GM21526 (cell line): ENCODE measurements at regions not wholly inside any gene's neighbourhood (a gene's known extent, or its start where the extent isn't known, plus 50 kb on each side); places are given as distances from the start of the nearest gene placed in this dataset.
"Not testable (repeated sequence)": the region's sequence is repeated elsewhere in the genome, so short reads cannot be mapped to it uniquely, and the experiment has no call there.

Experiments used
- ATAC-seq: cut with Tn5 transposase; IDR thresholded peaks from one replicate; pipeline ENCODE4 v1.9.1; 2021; ENCODE audit warnings: moderate library complexity; ENCODE audit not compliant: unreplicated experiment, low FRiP score

DNA sequence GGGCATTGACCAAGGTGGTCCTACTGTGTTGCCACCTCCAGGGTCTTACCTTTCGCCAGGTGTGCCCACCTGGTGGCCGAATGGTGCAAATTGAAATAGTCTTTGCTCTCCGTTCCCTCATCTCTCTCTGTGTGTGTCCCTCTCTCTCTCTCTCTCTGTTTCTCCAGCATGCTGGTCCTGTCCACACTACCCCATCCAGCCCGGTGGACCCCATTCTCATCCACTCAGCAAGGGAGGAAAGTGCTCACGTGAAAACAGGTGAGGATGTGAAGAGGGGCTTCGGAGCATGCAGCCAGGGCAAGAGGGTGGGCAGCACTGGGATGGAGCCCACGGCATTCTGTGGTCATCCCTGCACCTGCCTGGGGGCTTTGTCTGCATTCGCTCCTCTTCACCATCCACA is 150.1 kb downstream of the CRLF2 start:
- no peak for ATAC-seq

DNA sequence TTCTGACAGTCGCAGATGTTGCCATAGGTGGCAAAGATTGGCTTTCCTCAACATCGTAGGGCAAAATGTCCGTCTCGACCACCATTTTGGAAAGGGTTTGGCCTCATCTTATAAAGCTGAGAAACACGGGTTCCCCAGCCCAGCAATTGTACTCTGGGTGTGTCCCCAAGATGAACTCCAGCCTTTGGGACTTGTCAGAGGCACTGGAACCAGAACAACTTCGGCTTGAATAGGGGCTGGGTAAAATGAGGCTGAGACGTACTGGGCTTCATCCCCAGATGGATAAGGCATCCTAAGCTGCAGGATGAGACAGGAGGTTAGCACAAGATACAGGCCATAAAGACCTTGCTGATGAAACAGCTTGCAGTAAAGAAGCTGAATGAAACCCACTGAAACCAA is 151.9 kb downstream of the CRLF2 start:
- ATAC-seq = no peak

DNA sequence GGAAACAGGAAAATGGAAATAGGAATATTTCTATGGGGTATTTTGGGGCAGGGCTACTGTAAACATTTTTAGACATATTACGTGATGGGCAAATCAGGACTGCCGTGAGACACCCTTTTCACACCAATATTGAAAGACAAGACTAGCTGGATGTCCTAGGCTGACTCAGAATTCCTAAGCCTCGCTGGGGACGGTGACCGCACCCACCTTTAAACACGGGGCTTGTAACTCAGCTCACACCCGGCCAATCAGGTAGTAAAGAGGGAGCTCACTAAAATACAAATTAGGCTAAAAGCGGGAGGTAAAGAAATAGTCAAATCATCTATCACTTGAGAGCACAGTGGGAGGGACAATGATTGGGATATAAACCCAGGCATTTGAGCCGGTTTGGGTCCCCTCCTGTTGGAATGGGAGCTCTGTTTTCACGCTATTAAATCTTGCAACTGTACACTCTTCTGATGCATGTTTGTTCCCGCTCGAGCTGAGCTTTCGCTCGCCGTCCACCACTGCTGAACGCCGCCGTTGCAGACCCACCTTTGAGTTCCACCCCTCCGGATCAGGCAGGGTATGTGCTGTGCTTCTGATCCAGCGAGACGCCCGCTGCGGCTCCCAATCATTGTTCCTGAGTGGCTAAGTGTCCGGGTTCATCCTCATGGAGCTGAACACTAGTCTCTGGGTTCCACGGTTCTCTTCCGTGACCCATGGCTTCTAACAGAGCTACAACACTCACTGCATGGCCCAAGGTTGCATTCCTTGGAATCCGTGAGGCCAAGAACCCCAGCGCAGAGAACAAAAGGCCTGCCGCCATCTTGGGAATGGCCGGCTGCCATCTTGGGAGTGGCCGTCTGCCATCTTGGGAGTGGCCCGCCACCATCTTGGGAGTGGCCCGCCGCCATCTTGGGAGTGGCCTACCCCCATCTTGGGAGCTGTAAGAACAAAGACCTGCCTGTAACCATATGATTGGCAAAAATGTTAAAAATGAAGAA is 152.6 kb downstream of the CRLF2 start:
- ATAC-seq = no peak

DNA sequence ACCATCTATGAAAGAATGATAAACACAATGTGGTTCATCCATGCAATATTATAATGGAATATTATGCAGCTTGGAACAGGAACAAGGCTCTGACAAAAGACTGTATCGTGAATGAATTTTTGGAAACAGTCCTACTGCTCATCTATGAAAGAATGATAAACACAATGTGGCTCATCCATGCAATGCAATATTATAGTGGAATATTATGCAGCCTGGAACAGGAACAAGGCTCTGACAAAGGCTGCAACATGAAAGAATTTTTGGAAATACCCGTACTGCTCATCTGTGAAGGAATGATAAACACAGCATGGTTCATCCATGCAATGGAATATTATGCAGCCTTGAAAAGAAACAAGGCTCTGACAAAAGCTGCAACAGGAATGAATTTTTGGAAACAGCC is 158.8 kb downstream of the CRLF2 start:
- ATAC-seq = not testable (repeated sequence)

DNA sequence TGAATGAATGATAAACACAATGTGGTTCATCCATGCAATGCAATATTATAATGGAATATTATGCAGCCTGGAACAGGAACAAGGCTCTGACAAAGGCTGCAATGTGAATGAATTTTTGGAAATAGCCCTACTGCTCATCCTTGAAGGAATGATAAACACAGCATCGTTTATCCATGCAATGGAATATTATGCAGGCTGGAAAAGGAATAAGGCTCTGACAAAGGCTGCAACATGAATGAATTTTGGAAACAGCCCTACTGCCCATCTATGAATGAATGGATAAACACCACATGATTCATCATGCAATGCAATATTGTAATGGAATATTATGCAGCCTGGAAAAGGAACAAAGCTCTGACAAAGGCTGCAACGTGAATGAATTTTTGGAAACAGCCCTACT is 159.4 kb downstream of the CRLF2 start:
- no peak for ATAC-seq

DNA sequence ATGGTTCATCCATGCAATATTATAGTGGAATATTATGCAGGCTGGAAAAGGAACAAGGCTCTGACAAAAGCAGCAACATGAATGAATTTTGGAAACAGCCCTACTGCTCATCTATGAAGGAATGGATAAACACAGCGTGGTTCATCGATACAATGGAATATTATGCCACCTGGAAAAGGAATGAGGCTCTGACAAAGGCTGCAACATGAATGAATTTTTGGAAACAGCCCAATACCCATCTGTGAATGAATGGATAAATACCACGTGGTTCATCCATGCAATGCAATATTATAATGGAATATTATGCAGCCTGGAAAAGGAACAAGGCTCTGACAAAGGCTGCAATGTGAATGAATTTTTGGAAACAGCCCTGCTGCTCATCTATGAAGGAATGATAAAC is 160.4 kb downstream of the CRLF2 start:
- ATAC-seq = no peak

DNA sequence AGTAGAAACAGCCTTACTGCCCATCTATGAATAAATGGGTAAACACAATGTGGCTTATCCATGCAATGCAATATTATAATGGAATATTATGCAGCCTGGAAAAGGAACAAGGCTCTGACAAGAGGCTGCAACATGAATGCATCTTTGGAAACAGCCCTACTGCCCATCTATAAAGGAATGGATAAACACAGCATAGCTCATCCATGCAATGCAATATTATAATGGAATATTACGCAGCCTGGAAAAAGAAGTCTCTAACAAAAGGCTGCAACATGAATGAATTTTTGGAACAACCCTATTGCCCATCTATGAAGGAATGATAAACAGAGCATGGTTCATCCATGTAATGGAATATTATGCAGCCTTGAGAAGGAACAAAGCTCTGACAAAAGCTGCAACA is 161.0 kb downstream of the CRLF2 start:
- no peak for ATAC-seq

DNA sequence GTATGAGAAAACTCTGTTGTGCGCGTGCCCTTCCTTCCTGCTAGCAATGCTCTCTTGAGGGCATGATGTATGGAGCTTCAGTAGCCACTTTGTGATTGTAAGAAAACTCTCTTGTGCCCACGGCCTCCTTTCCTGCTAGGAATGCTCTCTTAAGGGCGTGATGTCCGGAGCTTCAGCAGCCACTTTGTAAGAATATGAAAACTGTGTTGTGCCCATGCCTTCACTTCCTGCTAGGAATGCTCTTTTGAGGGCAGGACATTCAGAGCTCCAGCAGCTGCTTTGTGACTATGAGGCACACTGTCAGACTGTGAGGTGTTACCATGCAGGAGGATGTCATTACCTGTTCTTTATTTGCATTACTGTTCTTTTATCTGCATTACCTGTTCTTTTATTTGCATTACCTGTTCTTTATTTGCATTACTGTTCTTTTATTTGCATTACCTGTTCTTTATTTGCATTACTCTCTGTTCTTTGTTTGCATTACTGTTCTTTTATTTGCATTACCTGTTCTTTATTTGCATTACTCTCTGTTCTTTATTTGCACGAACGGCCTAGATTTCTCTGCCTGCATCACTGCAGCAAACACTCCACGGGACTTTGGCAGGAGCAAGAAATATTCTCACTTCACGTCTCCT is 166.7 kb downstream of the CRLF2 start:
- no peak for ATAC-seq

DNA sequence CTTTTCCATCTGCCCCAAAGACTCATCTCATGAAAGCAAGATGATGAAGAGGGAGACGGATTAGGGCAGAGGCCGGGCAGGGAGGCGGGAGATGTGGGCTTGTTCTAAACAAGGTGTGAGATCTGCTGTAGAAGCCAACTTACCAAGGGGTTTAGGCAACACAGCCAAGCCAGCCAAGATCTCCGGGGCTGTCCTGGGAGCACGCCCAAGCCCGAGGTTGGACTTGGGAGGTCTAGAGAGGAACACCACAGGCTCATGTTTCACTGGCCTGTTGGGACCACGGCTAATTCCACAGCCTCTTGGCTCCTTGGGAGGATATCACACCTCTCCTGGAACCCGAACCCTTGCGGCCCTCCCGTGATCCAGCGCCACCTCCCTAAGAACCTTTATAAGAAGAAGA is 171.4 kb downstream of the CRLF2 start:
- no peak for ATAC-seq

DNA sequence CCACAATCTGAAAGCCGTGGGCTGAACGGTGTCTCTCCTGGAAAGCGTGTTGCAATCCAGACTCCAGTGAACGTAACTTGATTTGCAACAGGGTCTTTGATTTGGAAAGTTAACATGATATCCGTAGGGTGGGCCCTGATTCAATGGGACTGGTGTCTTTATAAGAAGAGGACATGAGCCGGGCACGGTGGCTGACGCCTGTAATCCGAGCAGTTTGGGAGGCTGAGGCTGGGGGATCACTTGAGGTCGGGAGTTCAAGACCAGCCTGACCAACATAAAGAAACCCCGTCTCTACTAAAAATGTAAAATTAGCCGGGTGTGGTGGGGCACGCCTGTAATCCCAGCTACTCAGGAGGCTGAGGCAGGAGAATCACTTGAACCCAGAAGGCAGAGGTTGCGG is 176.5 kb downstream of the CRLF2 start:
- ATAC-seq = not testable (repeated sequence)

DNA sequence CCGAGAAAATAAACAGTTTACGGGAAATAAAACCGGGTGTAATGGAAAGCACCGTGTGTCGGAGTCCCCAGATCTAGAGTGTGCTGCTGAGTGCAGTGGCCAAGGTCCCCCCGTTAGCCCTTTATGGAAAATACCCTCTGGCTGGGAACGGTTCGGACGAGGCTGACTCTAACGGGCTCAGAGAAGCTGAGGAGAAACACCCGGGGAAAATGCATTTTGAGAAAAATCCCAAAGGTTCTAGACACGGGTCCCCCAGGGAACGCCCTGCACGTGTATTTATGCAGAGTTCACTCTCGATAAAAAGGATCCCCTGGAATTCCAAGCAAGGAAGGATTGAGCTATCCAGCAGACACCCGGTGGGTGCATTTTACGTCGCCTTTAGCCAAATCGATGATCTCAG is 177.2 kb downstream of the CRLF2 start:
- no peak for ATAC-seq

DNA sequence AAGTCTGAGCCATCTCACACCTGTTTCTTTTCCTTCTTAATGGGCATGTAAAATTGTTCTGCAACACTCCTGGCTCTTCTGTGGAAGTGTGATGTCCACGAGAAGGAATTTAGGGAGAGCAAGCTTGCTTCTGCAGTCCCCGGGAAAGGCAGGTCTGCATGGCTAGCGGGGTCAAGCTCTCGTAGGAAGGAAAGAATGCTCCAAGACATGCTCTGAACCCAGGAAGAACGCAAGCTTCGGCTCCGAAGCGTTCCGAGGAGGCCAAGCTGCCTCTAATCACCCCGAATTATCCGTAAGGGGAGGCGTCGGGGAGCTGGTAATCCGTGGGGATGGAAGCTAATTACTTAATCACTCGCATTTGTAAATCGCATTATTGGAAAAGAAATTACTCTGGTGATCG is 177.7 kb downstream of the CRLF2 start:
- no peak for ATAC-seq

DNA sequence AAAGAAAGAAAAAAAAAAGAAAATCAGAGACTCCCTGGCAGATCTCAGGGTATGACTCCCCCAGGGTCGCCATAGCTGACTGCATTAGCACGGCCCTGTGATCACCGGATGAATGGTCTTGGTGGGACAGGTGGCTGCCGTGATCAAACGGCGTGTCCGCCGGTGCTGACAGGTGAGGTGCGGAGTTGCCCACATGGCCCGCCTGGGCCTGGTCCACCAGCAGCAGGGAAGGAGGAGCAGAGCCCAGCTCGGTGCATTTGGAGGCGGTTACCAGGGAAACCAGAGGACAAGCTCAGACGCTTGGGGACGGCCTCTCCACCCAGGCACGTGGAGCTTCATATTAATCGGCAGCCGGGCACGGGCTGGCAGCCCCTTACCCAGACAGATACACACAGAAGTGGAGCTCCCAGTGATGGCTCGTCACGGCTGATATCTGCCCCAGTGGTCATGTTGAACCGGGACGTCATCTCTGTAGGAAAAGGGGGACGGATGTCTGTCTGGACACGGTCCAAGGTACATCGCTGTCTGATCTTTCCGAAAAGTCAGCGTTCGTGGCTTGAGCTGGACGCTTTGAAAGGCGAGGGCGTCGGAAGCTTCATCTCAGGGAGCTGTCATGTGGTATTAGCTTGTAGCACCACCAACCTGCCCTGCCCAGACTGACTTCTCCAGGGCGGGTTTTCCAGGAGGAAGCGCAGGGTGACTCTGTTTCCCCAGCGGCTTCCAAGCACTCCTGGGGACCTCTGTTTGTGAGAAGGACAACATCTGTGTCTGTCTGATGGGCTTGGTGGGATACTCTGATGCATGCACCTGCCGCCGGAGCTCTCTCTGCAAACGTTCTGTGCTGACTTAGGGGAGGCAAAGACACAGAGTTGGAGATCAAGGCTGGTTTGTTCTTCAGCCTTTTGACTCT is 180.7 kb downstream of the CRLF2 start:
- no peak for ATAC-seq

DNA sequence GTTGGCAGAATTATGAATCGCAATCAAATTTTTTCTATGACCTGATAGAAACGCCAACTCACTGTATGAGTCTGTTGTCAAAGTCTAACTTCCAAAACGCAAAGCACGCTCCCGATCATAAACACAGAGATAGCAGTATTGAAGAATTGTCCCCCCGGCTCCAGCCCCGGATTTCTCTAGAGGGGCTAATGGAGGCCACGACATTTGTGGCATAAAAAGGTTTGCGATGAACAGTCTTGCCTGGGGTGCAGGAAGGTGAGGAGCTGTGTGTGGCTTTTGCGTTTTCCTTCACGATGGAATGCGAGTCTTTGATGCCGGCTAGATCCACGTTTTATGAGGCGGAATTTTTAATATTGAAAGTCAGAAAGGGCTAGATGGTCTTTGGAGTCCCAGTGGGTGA is 183.0 kb downstream of the CRLF2 start:
- ATAC-seq = no peak

DNA sequence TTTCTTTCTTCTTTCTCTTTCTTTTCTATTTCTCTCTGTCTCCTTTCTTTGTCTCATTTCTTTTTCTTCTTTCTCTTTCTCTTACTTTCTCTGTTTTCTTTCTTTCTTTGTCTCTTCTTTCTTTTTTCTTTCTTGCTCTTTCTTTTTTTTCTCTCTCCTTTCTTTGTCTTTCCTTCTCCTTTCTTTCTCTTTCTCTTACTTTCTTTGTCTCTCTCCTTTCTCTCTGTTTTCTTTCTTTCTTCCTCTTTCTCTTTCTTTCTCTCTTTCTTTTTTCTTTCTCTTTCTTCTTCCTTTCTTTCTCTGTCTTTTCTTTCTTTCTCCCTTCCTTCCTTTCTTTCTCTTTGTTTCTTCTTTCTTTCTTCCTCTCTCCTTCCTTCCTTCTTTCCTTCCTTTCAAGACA is 184.8 kb downstream of the CRLF2 start:
- ATAC-seq = no peak

DNA sequence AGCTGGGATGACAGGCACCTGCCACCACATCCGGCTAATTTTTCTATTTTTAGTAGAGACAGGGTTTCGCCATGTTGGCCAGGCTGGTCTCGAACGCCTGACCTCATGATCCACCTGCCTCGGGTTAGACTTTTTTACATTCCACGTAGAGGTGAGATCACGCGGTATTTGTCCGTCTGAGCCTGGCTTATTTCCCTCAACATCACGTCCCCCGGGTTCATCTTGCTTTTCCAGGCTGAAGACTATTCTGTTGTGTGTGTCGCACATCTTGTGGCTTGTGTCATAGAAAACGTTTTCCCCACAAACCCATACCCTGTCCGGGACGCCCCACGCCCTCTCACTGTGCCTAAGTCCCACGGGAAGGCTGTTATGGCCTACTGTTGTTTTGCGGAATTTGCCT is 185.3 kb downstream of the CRLF2 start:
- ATAC-seq = no peak

DNA sequence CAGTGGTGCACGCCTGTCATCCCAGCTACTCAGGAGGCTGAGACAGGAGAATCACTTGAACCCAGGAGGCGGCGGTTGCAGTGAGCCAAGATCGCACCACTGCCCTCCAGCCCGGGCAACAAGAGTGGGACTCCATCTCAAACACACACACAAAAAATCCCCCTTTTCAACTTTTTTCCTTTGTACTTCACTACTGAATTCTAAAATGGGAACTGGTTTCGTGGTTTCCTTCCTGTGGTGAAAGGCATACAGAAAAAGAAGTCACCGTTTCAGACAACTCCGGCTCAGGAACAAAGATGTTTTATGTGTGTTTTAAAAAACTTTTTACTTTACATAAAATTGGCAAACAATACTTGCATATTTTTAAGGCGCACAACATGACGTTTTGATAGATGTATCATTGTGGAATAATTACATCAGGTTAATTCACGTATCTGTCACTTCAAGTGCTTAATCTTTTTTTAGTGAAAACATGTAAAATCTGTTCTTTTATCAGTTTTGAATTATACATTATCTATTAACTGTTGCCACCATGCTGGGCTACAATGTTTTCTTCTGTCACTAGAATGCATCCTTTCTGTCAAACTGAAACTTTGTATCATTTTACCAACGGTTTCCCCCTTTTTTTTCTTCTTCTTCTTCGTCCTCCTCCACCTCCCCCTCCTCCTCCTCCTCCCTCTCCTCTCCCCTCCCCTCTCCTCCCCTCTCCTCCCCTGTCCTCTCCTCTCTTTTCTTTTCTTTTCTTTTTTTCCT is 186.0 kb downstream of the CRLF2 start:
- ATAC-seq = no peak

DNA sequence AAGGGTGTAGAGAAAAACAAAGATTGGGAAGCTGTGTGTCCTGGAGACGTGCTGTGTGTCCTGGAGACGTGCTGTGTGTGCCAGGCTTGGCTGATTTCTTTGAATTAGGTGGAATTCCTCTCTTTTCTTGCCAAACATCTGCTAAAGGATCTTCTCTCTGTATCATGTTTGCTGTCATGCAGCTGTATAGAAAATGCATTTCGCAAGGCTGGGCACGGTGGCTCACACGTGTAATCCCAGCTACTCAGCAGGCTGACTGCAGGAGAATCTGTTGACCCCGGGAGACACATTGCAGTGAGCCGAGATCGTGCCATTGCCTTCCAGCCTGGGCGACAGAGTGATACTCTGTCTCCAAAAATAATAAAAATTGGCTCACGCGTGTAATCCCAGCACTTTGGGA is 187.0 kb downstream of the CRLF2 start:
- no peak for ATAC-seq

DNA sequence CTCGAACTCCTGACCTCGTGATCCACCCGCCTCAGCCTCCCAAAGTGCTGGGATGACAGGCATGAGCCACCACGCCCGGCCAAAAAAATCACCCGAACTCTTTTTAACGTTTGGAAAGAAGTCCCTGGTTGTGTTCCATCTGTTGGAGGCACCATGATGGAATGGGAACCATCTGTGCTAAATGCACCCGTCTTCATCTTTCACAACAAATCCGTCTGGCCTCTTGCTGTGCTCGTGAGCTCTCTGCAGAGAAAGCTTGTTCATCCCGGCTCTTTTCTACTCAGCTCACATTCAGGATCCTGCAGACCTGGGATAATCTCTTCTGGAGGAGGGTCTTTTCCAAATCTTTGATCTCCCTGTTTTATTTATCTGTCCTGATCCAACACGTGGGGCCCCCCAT is 188.8 kb downstream of the CRLF2 start:
- no peak for ATAC-seq

DNA sequence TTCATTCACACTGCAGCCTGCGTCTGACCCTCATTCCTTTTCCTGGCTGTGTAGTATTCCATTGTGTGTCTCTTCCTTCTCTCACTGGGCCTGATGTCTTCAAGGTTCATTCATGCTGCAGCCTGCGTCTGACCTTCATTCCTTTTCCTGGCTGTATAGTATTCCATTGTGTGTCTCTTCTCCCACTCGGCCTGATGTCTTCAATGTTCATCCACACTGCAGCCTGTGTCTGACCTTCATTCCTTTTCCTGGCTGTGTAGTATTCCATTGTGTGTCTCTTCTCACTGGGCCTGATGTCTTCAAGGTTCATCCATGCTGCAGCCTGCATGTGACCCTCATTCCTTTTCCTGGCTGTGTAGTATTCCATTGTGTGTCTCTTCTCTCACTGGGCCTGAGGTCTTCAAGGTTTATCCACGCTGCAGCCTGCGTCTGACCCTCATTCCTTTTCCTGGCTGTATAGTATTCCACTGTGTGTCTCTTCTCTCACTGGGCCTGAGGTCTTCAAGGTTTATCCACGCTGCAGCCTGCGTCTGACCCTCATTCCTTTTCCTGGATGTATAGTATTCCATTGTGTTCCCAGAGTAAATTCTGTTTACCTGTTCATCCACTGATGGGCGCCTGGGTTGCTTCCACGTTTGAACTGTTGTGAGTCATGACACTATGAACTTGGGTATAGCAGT is 191.0 kb downstream of the CRLF2 start:
- not testable (repeated sequence) for ATAC-seq
